GM10266 (cell line): ENCODE measurements at regions not wholly inside any gene's neighbourhood (a gene's known extent, or its start where the extent isn't known, plus 50 kb on each side); places are given as distances from the start of the nearest gene placed in this dataset.
"Not testable (repeated sequence)": the region's sequence is repeated elsewhere in the genome, so short reads cannot be mapped to it uniquely, and the experiment has no call there.

ENCODE experiments used
- DNase-seq: peaks from one replicate; pipeline ENCODE4 v3.0.0; 2012; ENCODE audit errors: extremely low spot score
- TF ChIP-seq, protein P1 (sequence below): IDR thresholded peaks from 2 replicates; pipeline ENCODE4 v1.5.1; 2012; ENCODE audit warnings: mild to moderate bottlenecking, low read depth; ENCODE audit not compliant: control insufficient read depth, insufficient read depth; ENCODE audit errors: missing control alignments

DNA sequence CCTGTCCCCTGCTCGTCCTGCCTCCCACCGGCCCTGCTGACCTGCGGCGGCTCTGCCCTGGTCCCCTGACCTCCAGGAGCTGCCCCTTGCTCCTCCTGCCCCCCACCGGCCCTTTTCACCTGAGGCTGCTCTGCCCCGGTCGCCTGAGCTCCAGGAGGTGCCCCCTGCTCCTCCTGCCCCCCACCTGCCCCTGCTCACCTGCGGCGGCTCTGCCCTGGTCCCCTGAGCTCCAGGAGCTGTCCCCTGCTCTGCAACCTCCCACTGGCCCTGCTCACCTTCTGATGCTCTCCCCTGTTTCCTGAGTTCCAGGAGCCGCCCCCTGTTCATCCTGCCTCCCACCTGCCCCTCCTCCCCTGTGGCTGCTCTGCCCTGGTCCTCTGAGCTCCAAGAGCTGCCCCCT lies 101.3 kb downstream of the TMEM121 start:
- no peak for DNase-seq
- TF ChIP-seq, protein P1, sequence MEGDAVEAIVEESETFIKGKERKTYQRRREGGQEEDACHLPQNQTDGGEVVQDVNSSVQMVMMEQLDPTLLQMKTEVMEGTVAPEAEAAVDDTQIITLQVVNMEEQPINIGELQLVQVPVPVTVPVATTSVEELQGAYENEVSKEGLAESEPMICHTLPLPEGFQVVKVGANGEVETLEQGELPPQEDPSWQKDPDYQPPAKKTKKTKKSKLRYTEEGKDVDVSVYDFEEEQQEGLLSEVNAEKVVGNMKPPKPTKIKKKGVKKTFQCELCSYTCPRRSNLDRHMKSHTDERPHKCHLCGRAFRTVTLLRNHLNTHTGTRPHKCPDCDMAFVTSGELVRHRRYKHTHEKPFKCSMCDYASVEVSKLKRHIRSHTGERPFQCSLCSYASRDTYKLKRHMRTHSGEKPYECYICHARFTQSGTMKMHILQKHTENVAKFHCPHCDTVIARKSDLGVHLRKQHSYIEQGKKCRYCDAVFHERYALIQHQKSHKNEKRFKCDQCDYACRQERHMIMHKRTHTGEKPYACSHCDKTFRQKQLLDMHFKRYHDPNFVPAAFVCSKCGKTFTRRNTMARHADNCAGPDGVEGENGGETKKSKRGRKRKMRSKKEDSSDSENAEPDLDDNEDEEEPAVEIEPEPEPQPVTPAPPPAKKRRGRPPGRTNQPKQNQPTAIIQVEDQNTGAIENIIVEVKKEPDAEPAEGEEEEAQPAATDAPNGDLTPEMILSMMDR: no peak

DNA sequence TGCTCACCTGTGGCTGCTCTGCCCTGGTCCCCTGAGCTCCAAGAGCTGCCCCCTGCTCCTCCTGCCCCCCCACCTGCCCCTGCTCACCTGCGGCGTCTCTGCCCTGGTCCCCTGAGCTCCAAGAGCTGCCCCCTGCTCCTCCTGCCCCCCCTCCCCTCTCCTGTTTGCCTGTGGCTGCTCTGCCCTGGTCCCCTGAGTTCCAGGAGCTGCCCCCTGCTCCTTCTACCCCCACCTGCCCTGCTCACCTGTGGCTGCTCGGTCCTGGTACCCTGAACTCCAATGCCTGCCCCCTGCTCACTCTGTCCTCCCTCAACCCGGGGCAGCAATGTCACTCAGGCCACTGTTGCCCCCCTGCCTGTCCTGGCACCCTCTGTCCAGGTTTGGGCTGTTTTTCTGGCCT lies 101.7 kb downstream of the TMEM121 start:
- not testable (repeated sequence) for DNase-seq

DNA sequence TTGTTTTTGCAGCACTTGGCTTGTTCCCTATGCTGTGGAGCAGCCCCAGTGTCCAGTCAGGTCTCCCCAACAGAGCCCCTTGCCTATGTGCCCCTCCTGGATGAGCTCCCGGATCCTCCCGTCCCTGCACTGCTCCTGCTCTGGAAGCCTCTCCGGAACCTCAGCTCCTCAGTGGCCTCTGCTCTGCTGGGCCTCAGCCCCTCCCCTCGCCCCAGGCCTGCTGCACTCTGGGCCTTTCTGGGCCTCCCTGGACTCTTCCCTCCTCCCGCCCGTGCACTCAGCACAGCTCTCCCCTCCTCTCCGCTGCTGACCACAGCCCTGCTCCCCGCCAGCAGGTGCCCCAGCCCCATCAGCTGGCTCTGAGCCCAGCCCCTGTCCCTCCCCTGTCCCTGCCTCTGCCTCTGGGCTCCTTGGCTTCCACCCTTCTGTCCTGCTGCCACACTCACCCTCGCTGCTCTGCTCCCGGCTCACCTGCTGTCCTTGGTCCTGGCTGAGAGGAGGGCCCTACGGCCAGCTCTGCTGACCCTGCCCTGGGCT lies 102.2 kb downstream of the TMEM121 start:
- not testable (repeated sequence) for DNase-seq

DNA sequence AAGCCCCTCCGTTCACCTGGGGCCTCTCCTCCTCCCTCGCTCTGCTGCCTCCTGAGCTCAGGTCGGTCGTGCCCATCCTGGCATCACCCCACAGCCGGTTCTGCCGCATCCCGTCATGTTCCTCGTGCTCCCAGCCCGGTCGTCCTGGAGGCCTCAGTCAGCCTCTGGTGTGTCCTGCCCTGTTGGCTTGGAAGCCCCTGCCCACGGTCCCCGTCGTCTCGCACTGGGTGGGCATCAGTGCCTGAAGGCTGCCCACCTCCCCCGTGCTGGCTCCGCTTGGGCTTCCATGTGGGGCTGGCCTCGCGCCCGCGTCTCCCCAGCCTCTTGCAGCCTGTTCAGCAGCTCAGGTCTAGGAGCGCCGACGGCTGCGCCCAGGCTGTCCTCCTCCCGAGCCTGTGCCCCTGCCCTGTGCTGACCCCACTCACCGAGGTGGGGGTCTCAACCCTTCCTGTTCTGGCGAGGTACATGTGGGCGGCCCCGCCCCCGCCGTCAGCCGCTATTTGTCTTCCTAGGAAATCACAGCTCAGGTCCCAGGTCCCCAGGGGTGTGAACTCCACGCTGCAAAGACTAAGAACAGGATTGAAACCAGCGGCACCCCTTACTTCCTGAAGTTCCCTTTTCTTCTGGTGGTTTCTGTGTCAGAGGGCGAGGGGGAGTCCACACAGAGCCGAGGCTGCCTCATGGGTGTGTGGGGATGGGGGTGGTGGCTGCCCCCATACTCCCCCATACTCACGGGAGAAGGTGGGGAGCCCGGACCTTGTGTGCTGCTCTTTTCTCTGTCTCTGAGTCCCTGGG lies 102.9 kb downstream of the TMEM121 start:
- not testable (repeated sequence) for DNase-seq

DNA sequence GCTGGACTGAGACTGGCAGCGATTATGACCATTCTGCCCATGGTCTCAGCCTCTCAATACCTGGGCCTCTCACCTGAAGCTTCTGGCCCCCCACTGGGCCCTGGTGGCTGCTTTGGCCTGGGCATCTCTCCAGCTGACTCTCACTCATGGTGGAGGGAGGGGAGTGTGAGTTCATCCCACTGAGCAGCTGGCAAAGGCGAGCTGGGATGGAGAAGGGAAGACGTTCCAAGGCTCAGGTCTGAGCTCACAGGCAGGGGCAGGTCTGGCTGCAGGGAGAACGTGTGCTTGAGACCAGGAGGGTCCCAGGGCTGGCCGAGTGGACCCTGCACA lies 103.5 kb downstream of the TMEM121 start:
- DNase-seq: no peak
- TF ChIP-seq, protein P1: no peak

DNA sequence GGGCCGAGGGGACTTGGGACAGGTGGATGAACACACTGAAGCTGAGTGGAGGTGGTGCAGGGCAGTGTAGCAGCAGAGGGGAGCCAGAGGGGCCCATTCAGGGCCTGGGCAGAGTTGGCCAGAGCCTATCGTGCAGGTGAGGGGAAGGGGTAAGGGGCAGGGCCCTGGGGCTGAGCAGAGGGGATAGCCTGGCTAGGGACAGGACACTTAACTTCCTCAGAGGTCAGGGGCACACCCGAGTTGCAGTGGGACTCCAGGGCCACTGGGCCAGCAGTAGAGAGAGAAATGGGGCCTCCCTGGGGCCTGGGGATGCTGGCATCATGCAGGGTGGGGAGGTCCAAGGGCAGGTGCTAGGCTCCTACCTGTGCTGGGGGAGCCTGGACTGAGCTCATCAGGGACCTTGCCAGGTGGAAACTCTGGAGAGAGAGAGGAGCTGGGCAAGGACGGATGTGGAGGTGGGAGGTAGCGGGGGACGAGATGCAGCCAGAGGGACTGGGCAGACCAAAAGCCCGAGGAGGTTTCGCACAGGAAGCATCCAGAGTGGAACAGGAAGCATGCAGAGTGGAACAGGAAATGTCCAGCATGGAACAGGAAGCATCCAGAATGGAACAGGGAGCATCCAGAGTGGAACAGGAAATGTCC lies 104.0 kb downstream of the TMEM121 start:
- DNase-seq: not testable (repeated sequence)

DNA sequence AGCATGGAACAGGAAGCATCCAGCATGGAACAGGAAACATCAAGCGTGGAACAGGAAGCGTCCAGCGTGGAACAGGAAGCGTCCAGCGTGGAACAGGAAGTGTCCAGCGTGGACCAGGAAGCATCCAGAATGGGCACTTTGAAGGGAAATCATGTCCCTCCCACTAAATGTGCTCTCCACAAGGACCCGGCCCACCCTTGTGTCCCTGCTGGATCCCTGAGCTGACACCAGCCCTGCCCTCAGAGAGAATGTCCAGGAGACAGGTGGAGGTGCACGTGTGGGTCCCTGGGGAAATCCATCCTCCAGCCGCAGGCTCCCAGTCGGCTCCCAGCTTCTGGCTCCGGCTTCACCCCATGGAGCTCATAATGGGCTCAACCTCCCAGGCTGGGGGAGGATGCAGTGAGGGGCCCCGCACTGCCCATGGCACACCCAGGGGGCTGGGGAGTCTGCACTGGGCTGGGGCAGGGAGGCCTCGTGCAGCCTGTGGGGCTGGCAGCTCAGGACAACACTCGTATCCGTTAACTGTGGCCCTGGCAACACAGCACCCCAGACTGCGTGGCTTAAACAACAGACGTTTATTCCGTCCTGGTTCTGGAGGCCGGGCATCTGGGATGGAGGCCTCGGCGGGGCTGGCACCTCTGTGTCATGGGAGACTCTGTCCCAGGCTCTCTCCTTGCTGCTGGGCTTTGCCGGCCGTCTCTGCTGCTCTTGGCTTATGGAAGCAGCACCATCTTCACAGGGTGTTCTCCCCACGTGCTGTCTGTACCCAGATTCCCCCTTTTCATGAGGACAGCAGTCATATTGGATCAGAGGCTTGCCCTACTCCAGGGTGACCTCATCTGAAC lies 104.8 kb downstream of the TMEM121 start:
- not testable (repeated sequence) for DNase-seq

DNA sequence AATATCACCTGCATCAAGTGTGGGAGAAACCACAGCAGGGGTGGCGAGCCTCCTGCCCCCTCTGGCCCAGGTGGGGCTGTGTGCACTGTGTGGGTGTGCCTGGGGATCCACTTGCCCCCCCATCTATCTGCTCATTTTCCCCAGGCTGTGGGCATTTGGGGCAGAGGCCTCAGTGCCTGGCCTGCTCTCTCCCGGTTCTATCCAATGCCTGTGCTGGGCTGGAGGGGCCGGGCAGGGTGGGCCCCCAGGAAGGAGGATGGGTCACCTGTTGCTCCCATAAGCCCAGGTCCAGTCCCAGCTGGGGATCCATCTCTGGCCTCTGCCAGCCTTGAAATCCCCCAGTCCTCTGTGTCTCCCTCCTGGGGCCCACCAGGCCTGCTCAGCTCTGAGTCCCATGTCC lies 105.6 kb downstream of the TMEM121 start:
- TF ChIP-seq, protein P1: no peak
- no peak for DNase-seq

DNA sequence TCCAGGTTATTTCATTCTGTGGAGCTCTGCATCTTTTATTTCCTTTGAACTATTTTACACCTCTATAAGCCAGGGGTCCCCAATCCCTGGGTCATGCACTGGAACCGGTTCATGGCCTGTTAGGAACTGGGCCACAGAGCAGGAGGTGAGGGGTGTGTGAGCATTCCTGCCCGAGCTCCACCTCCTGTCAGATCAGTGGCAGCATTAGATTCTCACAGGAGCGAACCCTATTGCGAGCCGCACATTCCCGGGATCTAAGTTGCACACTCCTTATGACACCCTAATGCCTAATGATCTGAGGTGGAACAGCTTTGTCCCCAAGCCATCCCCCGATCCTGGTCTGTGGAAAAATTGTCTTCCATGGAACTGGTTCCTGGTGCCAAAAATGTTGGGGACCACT lies 107.2 kb downstream of the TMEM121 start:
- DNase-seq: not testable (repeated sequence)

DNA sequence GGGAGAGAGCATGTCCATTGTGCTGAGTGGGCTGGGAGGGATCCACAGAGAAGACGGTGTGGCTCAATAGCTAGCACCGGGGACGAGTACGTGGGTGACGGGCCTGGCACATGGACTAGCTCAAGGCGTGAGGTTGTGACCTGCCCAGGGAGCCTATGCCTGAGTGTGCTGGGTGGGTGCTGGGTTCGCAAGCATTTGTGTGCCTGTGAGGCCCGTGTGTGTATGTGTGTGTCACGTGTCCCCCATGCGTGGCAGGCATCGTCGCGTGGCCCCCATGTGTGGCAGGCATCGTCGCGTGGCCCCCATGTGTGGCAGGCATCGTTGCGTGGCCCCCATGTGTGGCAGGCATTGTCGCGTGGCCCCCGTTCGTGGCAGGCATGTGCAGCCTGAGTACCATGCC lies 109.2 kb downstream of the TMEM121 start:
- DNase-seq: no peak
- TF ChIP-seq, protein P1: no peak

DNA sequence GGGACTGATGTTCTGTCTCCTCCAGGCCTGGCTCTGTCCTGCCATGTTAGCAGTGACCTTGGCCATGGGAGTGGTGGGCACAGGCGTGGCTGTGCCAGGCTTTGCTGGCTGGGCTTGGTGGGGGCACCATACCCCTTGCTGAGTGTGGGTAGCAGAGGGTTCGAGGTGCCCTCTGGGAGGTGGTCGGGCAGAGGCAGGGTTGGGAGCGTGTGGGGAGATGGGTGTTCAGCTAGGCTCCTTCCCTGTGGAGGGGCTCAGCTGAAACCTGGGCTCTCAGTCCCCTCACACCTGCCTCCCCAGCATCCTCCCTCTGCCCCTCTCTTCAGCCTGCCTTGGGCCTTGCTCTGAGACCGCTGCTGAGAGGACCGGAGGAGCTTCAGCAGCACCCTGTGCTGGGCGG lies 109.6 kb downstream of the TMEM121 start:
- not testable (repeated sequence) for DNase-seq
